Ishikawa (cell line): ENCODE measurements at regions not wholly inside any gene's neighbourhood (a gene's known extent, or its start where the extent isn't known, plus 50 kb on each side); places are given as distances from the start of the nearest gene placed in this dataset.

Source experiments
- CEBPB ChIP-seq: IDR thresholded peaks from 2 replicates; pipeline ENCODE4 v1.6.1; 2012
- CREB1 ChIP-seq: IDR thresholded peaks from 2 replicates; pipeline ENCODE4 v1.6.1; 2012; ENCODE audit warnings: low read depth
- EGR1 ChIP-seq: IDR thresholded peaks from 2 replicates; pipeline ENCODE4 v1.6.1; 2012
- EP300 ChIP-seq: IDR thresholded peaks from 2 replicates; pipeline ENCODE4 v1.6.1; 2012; ENCODE audit warnings: borderline replicate concordance
- FOXM1 ChIP-seq: IDR thresholded peaks from 2 replicates; pipeline ENCODE4 v1.6.1; 2012; ENCODE audit warnings: low read depth, borderline replicate concordance
- MAX ChIP-seq: IDR thresholded peaks from 2 replicates; pipeline ENCODE4 v1.6.1; 2012
- NFIC ChIP-seq: IDR thresholded peaks from 2 replicates; pipeline ENCODE4 v1.6.1; 2012
- RAD21 ChIP-seq: IDR thresholded peaks from 2 replicates; pipeline ENCODE4 v1.6.1; 2012; ENCODE audit warnings: low read depth
- REST ChIP-seq: IDR thresholded peaks from 2 replicates; pipeline ENCODE4 v1.6.1; 2012; ENCODE audit warnings: low read depth, mild to moderate bottlenecking
- TAF1 ChIP-seq: IDR thresholded peaks from 2 replicates; pipeline ENCODE4 v1.6.1; 2012; ENCODE audit warnings: low read depth, mild to moderate bottlenecking
- TCF12 ChIP-seq: IDR thresholded peaks from 2 replicates; pipeline ENCODE4 v1.6.1; 2012; ENCODE audit warnings: low read depth
- TEAD4 ChIP-seq: IDR thresholded peaks from 2 replicates; pipeline ENCODE4 v1.6.1; 2012
- USF1 ChIP-seq: IDR thresholded peaks from 2 replicates; pipeline ENCODE4 v1.6.1; 2012
- YY1 ChIP-seq: IDR thresholded peaks from 2 replicates; pipeline ENCODE4 v1.6.1; 2012; ENCODE audit warnings: low read depth
- ZBTB7A ChIP-seq: IDR thresholded peaks from 2 replicates; pipeline ENCODE4 v1.6.1; 2012; ENCODE audit warnings: low read depth

GRCh38 chrX:131734621-131735020 lies 190.7 kb downstream of the OR13H1 start:
- TF ChIP-seq CEBPB (no peak), EGR1 (no peak), EP300 (no peak), RAD21 (no peak), MAX (no peak), REST (no peak), TAF1 (no peak), FOXM1 (no peak), CREB1 (no peak), ZBTB7A (no peak), YY1 (no peak), TEAD4 (no peak), USF1 (no peak), NFIC (no peak), TCF12 (no peak)

- TF ChIP-seq MAX (no peak), TCF12 (no peak), TAF1 (no peak), TEAD4 (no peak), YY1 (no peak), RAD21 (no peak), EGR1 (no peak), USF1 (no peak), CEBPB (no peak), ZBTB7A (no peak), NFIC (no peak), FOXM1 (no peak), REST (no peak), EP300 (no peak), CREB1 (no peak)
Observed at GRCh38 chrX:131735127-131735526, 191.3 kb downstream of the OR13H1 start.

GRCh38 chrX:131739823-131740222 lies 195.9 kb downstream of the OR13H1 start:
- no peak for TF ChIP-seq TAF1
- no peak for TF ChIP-seq MAX

GRCh38 chrX:131741103-131741581 lies 197.3 kb downstream of the OR13H1 start:
- TF ChIP-seq EP300, result no peak

- no peak for TF ChIP-seq NFIC
- no peak for TF ChIP-seq FOXM1
- TF ChIP-seq YY1, result no peak
- TF ChIP-seq CEBPB, result no peak
Observed at GRCh38 chrX:131745942-131746489, 202.1 kb downstream of the OR13H1 start.

- no peak for TF ChIP-seq CREB1
- TF ChIP-seq MAX, result no peak
- no peak for TF ChIP-seq TEAD4
- no peak for TF ChIP-seq NFIC
- TF ChIP-seq EP300, result no peak
- no peak for TF ChIP-seq EGR1
- TF ChIP-seq ZBTB7A, result no peak
- no peak for TF ChIP-seq USF1
- no peak for TF ChIP-seq REST
- TF ChIP-seq TAF1, result no peak
- no peak for TF ChIP-seq CEBPB
Observed at GRCh38 chrX:131746491-131746968, 202.7 kb downstream of the OR13H1 start.
